HG02884 (cell line): ENCODE measurements at regions not wholly inside any gene's neighbourhood (a gene's known extent, or its start where the extent isn't known, plus 50 kb on each side); places are given as distances from the start of the nearest gene placed in this dataset.
A peak's percentile ranks its signal among the peaks of the same experiment; 100 is the strongest.

Source experiments
- ATAC-seq: cut with Tn5 transposase; IDR thresholded peaks from one replicate; pipeline ENCODE4 v1.9.1; 2021; ENCODE audit warnings: mild to moderate bottlenecking, moderate library complexity; ENCODE audit not compliant: unreplicated experiment

DNA sequence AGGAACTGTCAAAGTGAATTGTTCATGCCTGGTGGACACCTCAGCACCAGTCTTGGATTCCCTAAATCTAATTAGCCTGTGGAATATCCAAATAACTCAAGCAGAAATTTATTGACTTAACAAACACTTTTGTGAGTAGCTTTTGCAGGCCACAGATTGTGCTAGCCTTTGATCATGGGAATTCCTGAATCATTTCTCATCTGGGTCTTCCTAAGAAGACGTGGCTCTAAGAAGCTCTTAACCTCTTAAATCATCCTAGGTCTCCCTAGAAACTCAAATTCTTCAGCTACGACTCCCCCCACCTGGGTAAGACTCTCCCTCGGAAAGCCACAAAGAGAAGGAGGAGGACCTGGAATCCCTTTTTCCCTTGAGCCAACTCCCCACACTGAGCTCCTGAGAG is 53.8 kb upstream of the PSEN2 start:
- ATAC-seq, result no peak

DNA sequence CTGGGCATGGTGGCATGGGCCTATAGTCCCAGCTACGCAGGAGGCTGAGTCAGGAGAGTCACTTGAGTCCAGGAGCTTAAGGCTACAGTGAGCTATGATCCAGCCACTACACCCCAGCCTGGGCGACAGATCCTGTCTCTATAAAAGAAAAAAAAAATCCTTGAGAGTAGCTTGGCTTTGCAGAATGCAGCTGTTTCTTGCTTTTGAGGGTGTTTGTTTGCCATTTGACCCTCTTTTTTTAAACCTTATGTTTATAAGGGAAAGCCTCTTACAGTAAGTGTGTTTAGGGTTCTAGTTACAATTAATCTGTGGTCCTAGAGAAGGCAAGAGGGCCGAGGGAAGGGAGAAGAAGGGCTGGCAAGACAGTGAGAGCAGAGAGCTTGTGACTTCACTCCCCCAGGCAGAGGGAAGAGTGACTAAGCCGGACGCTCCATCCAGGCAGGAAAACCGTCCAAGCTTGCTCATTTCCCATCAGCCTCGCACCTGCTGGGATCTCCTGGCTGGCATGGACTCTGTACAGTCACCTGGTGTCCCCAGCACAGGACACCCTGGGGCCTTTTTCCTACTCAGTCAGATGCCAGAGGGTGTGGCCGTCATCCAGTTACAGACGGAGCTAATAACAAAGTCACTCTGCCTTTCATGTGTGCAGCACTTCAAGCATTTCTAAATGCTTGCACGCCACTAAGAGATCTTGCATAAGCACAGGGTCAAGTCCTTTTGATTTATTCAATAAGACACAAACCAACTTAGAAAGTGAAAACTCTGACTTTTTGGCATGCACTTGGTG is 55.5 kb upstream of the PSEN2 start:
- ATAC-seq, result no peak

DNA sequence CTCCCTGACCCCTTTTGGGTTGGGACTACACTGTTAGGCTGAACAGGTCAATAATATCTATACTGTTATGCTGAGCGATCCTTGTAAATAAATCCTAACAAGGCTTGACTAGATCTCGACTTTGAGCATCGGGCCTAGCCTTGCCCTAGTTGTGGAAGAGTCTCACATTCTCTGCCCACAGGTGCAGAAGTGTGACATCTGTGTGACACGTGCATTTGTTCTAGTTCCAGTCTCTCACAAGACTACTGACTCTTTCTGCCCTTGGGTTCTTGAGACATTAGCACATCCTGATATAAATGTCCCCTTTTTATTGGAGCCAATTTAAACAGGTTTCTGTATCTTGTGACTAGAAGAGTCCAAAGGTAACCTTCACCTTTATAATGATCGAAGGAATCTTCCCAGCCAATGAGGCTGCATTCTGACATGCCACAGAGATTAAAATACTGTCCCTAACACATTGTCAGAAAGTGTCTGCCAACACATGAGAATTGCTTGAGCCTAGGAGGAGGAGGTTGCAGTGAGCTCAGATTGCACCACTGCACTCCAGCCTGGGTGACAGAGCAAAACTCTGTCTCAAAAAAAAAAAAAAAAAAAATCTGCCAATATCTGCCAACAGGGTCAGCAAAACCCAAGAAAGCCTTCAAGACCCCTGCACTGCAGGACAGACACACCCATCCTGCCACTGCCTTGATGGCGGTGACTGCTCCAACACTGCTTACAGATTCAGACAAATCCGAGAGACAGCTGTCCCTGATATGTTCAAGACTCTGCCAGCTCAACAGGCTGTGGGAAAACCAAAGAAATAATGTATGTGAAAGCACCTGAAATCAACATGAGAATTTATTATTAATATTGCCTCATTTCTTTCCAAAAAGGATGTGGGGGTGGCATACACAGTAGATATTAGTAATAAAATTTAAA is 56.5 kb upstream of the PSEN2 start:
- no peak for ATAC-seq

DNA sequence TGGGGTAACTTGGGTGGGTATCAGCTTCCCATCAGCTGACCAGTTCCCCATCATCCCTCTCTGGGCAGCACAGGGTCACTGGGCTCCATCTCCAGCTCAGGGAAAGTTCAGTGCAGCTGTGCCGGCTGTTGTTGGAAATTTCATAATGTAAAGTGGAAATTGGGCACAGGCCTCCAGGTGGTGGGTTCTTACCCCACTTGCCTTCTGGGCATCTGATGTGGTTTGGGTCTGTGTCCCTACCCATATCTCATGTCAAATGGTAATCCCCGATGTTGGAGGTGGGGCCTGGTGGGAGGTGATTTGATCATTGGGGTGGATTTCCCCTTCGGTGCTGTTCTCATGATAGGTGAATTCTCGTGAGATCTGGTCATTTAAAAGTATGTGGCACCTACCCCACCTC is 59.7 kb upstream of the PSEN2 start:
- ATAC-seq, result no peak

DNA sequence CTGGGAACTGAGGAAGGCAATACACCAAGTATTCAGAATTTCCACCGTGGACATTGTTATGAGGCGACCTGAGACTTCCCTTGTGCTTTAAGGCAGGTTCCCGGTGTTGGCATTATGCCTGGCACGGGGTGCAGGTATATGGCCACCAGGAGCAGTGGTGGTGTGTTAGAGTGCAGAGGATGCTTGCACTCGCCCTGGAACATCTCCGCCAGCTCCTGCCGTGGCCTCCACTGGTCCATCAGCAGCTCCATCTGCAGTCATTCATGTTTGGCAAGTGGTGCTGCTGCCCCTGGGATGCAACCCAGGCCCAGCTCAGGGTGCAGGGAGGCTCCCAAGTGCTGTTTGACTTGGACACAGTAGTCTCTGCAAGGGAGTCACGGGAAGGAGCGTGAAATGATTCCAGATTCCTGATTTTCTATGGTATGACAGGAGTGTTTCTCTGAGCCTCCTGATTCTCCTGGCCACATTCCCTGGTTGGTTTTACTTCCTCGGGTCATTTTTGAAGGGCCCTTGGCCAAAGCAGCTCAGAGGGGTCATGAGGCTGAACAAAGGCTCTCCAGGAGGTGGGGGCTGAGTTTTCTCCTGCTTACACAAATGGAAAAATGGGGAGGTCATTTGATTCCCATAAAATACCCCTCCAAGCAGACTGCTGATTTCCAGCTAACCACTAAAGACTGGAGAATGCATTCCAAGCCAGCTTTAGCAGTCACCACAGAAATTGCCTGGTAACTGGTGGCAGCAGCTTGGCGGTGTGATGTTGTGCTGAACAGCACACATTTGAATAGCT is 60.4 kb upstream of the PSEN2 start:
- ATAC-seq, result no peak

DNA sequence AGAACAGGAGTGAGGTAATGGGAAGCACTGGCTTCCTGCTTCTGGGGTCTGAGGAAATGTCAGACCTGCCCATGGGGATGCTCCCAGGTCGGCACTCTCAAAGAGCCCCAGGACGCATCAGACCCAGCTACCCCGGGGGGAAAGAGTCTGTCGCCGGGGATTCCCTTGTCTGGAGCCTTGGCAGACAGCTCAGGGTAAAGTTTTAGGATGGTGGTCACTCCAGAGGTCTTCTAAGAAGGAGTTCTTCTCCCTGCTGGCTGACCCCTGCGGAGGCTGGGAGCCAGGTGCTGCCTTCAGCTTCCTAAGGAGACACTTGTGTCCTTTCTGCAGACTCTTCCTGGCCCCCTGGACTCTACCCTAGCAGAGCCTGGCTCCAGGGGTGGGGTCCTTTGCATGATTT is 61.9 kb upstream of the PSEN2 start:
- no peak for ATAC-seq

DNA sequence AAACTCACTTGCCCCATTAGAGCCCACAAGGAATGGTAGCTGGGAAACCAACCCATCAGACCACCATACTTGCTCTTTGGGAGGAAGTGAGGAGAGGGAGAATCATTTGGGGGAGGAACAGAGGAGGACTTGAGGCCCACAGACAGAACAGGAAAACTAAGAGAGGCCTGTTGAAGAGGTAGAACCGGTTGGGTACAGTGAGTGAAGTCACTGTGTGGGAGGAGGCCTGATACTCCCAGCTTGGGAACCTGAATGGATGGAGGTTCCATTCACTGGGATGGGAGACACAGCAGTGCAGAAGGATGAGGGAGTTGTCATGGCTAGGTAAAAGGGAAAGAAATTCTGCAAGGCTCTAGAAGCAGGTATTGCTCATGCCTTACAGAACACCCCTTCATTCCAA is 63.4 kb upstream of the PSEN2 start:
- ATAC-seq, result no peak

DNA sequence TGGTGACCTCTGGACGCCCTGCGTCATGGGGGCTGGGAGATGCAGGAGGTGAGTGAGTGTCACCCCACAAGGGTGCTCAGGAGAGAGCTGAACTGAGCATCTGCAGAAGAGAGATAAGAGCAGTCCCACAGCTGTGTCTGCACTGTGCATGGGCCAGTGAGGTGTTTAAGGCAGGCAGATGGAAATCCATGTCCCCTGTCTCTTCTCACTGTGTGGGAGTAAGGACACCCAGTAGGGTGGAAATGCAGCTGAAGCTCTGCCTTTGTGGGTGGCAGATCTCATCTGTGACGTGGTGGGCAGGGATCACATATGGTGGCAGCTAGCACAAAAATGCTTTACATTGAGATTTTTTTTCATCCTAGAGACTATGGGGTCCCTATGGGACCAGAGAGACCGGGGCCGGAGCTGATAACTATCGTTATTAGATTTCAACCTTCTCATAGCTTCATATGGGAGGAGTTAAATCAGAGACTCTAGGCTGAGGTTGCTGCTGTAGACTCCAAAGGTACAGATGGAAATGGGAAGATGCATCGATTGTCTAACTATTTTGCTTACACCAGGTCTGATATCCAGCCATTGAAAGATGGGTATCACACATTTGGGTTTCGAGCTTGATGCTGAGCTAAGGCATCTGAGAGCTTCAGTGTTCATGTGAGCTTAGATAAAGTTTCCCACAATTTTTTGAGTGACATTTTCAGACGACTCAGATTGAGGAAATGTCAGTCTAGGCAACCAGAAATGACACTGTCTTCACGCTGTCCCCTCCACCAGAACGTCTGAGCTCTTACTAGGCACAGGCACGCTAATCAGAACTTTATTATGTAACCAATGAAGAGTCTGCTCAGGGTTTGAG is 65.3 kb upstream of the PSEN2 start:
- no peak for ATAC-seq

DNA sequence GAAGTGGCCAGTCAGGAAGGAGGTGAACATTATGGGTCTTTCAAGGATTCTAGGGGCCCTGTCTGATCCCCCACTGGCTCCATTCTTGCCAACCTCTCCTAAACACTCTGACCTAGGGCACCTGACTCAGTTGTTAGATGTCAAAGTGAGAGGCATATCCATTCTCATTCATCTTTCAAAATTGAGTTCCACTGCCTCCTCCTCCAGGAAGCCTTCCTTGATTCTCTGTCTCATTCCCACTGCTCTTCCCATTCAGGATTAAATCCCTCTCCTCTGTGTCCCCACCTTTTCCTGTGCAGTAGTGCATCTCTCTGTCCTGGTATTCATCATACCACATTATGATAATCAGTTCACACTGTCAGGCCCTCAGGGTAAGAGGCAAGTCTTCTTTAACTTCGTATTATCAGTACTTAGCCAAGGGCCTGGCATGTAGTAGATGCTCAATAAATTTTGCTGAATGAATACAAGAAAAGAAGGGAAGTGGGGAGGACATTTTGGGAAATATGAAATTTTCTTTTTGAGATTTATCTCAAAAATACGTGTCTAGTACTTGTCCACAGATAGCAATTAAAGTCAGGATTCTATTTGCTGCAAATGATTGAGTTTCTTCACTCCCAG is 61.8 kb upstream of the ITPKB start:
- no peak for ATAC-seq

DNA sequence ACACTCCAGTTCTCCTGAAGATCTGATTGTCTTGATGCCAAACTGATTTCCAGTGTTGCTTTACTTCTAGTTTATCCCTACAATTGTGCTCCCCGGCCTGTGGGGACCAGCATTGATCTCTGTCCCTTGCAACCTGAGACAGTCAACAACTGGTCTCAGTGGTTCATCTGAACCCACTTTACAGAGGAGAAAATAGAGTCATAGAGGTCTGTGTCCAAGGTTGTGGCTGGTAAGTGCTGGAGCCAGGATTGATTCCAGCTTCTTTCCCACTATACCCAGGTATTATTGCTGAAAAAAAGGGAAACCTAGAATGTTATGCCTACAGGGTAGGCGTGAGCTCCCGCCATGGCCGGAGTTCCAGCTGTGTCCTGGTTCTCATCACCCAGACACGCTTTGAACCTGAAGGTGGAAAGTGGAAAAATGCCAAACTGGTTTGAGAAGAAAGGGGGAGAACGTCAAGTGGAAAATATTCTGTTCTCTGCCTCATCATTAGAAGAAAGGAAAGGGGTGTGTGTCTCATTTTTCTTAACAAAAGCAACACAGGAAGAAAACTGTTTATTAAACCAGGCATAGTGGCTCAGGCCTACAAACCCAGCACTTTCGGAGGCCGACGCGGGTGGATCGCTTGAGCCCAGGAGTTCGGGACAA is 60.7 kb upstream of the ITPKB start:
- ATAC-seq, result no peak

DNA sequence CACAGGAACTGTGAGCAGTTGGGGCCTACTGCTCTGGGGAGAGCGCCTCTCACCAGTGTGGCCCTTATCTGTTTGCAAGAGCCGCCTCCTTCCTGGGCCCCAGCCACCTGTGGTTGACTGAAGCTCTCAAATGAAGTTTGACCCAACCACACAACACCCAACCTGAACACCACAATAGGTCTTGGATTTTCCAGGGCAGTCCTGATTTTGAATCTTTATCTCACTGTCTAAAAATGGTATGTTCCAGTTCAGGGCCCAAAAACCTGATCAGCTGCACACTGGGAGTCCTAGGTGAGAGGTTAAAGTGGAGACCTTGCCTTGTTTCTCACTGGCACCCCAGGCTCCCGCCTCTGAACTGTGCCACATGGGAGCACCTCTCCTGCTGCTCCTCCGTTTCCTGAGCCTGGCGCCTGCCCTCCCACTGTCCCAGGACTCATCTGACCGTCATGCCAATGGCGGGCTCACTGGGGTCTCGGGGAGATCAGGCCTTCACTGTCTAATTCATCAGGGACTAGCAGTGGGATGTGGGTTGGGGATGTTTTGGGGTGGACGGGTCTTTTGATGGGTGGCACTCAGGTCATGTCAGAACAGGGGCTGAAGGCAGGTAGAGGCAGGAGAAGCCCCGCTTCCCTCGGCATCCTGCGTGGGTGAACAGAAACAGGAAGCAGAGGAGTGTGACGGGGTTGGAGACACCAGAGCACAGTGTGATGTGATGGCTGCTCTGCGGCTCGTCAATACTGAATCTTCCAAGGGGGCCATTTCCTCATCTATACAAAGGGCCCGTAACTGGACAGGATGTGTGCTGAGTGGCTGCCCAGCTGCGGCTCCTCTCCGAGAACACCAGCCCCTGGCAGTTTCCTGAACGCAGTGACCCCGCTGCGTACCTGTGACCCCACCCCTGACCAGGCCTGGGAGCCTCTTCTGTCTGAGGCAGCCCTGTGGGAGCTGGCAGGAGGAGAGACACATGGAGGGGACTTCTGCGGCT is 59.6 kb upstream of the ITPKB start:
- peak; percentile 79 for ATAC-seq

DNA sequence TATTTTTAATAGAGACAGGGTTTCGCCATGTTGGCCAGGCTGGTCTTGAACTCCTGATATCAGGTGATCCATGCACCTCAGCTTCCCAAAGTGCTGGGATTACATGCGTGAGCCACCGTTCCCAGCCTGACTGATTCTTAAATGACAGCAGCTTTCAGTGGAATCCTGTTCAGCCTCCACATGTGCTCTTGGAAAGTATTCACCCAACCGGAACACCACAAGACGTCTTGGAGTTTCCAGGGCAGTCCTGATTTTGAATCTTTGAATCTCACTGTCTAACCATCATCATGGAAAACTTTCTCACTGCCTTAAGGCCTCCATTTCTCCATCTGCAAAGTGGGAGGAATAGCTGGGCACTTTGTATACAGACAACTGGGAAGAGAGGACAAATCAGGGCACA is 58.1 kb upstream of the ITPKB start:
- ATAC-seq, result no peak

DNA sequence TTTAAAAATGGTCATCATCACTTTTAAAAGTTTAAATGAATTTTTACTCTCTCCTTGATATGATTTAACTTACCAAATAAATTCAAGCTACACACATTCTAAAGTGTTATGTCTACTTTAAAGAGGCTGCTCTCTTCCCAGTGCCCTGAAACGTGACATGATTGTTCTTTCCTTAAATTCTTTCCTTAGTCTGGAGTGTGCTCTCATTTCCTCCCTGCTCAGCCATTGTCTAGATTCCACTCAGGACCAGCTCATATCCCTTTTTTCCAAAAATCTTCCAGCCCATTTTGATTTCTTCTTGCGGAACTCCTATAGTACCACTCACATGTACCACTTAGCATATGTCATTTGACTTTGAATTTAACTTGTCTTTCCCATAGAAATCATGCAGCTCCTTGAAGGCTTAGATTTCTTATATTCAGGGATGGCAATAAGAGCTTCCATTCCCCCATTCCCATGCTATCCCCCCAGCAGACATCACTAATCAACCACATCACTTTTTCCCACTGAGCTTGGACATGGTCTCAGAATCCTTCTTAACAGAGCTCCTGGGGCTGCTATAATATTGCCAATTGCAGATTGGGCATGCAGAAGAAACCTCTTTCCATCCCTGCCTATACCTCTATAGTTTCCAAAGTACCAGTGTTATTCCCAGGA is 54.7 kb upstream of the ITPKB start:
- ATAC-seq, result no peak

DNA sequence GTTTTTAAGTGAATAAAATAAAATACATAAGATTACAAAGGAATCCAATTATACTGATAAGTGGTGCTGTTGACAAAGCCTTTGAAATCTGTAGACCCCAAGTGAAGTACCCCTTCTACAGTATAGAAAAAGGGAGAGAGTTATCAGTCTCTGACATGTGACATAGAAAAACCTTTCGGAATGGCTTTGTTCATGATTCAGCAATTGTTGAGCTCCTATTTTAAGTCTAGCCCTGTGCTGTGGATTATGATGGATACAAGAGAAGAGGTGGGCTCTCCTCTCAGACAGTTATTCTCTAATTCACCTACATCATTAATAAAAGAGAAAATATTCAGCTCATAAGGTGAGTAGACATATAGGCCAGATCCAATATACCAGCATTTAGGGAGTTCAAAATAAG is 53.3 kb upstream of the ITPKB start:
- no peak for ATAC-seq

DNA sequence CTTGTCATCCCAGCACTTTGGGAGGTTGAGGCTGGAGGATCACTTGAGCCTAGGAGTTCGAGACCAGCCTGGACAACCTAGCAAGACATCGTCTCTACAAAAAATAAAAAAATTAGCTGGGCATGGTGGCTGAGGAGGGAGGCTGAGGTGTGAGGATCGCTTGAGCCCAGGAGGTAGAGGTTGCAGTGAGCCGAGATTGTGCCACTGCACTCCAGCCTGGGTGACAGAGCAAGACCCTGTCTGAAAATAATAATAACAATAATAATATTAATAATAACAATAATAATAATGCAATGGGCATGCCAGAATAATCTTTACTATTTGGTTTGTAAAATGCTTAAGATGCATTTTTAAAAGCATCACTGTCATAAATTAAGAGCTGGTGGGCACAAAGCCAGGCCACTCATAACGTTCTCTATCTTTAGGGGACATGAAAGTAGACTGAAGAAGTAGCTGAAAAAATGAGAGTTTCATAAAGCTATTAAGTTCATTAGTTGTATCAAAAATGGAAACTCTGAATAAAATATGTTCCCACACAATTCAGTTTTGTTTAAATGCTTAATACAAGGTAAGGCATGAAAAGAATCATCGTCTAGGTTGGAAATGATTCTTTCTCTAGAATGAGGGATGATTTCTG is 51.6 kb upstream of the ITPKB start:
- no peak for ATAC-seq

DNA sequence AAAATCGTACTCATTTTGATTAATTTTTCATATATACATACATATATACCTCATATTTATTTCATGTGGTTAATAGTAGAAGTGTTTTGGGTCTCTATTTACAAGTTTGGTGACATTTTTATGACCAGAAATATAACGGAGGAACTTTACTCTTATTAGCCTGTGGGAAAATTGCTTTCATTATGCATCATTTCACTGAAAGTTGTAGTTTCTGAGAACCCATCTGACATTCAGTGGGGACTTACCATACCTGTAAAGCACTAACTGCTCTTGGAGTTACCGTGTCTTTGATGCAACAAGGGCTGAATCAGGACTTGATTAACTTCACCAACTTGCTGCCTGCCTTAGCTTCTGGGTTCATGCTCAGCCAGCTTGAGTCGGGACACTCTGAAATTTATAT is 49.9 kb upstream of the ITPKB start:
- peak; percentile 32 for ATAC-seq
